Lower lobe of right lung (tissue), 2 donors: ENCODE measurements at regions not wholly inside any gene's neighbourhood (a gene's known extent, or its start where the extent isn't known, plus 50 kb on each side); places are given as distances from the start of the nearest gene placed in this dataset.

Experiments used
- ATAC-seq, 2 donors: fragments of 200-7000 bp; cut with Tn5 transposase; one replicate each; pipeline ENCODE4 v1.9.1; 2020 to 2022; ENCODE audit warnings: mild to moderate bottlenecking in 2 of 2, moderate library complexity in 2 of 2
- DNase-seq: peaks from one replicate; pipeline ENCODE4 v3.0.0-alpha.2; 2020
- H3K27ac ChIP-seq: fragments of 200-600 bp; one replicate; pipeline ENCODE4 v1.8.0; 2022
- H3K27me3 ChIP-seq: fragments of 200-600 bp; one replicate; pipeline ENCODE4 v1.8.0; 2022; ENCODE audit warnings: low read depth
- H3K36me3 ChIP-seq: fragments of 200-600 bp; one replicate; pipeline ENCODE4 v1.8.0; 2022; ENCODE audit warnings: mild to moderate bottlenecking
- H3K4me1 ChIP-seq: fragments of 200-600 bp; one replicate; pipeline ENCODE4 v1.8.0; 2022
- H3K4me3 ChIP-seq: fragments of 200-600 bp; one replicate; pipeline ENCODE4 v1.8.0; 2022; ENCODE audit warnings: mild to moderate bottlenecking
- H3K9me3 ChIP-seq: fragments of 200-600 bp; one replicate; pipeline ENCODE4 v1.8.0; 2022
- intact Hi-C: fragments of 100-400 bp; cut with DNase I; formaldehyde crosslinking; loops from one replicate; pipeline ENCODE4 v1.11.0; 2022
- TF ChIP-seq, protein P1 (sequence below): fragments of 200-600 bp; IDR thresholded peaks from one replicate; pipeline ENCODE4 v1.8.0; 2022; ENCODE audit warnings: antibody characterized with exemption, mild to moderate bottlenecking
- donor health status: DM: no; HTN: yes; CAD: no; lungs with severe emphysema.

DNA sequence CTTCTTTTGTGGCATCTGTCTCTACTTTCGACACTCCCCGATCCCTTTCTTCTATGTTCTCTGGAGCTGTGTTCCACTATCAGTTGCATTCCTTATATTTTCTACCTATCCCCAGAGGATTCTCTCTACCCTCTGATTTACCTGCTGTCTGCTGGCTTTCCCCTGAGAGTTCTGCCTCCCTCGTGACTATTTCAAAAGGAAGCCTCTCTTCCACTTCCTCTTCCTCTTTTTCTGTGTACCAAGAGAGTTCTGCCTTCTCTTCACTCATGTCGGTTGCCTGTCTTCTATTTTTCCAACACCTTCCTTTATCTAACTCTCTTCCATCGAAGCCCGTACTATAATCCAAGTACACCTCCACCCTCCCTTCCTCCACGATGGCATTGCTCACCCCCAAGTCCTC is 631.7 kb downstream of the SMARCA1 start:
- ATAC-seq (no peak), DNase-seq (no peak)
- Histone ChIP-seq H3K27ac (no peak overlapping the region), H3K9me3 (no peaks in the 10 kb centered on the region), H3K4me1 (no peaks in the 10 kb centered on the region), H3K36me3 (no peaks in the 10 kb centered on the region), H3K4me3 (no peak overlapping the region), H3K27me3 (no peaks in the 10 kb centered on the region)
- TF ChIP-seq, protein P1, sequence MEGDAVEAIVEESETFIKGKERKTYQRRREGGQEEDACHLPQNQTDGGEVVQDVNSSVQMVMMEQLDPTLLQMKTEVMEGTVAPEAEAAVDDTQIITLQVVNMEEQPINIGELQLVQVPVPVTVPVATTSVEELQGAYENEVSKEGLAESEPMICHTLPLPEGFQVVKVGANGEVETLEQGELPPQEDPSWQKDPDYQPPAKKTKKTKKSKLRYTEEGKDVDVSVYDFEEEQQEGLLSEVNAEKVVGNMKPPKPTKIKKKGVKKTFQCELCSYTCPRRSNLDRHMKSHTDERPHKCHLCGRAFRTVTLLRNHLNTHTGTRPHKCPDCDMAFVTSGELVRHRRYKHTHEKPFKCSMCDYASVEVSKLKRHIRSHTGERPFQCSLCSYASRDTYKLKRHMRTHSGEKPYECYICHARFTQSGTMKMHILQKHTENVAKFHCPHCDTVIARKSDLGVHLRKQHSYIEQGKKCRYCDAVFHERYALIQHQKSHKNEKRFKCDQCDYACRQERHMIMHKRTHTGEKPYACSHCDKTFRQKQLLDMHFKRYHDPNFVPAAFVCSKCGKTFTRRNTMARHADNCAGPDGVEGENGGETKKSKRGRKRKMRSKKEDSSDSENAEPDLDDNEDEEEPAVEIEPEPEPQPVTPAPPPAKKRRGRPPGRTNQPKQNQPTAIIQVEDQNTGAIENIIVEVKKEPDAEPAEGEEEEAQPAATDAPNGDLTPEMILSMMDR, result no peak
- intact Hi-C loops, result no loop called here

DNA sequence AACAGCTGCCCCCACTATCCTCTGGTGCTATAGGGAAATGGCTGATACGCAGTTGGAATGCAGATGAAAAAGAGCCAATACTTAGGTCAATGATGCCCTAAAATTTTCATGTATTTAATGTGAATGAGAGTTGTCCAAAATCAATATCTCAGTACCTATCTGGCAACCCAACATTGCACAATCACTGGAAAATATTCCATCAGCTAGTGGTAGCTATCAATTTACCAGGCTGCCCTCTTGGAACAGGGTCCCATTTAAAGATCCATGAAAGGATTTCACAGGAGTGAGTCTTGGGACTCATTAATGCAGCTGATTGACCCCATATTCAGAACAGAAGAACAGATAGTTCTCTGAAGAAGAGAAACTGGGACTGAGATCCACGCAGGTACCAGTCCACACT is 638.9 kb downstream of the SMARCA1 start:
- Histone ChIP-seq H3K4me1 (no peaks in the 10 kb centered on the region), H3K4me3 (no peak overlapping the region), H3K27me3 (no peaks in the 10 kb centered on the region), H3K9me3 (no peaks in the 10 kb centered on the region), H3K36me3 (no peaks in the 10 kb centered on the region), H3K27ac (no peak overlapping the region)
- ATAC-seq (no peak), DNase-seq (no peak)
- intact Hi-C loops, result no loop called here
- TF ChIP-seq, protein P1, result no peak

DNA sequence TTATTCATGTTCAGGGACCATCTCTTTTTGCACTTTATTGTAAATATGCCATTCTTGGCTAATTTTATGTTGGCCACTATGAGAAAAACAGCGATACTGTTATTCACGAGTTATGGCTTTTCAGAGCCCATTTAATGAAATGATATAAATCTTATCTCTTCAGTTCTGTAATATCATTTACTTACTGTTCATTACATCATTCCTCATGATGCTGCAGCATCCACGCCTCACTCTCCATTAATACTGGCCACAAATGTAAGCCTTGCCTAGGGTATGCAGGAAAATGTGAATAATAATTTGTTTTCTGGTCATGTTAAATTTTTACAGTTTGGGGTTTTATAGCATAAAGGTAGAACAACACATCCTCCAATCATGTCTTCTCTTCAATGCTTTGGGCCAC is 639.6 kb downstream of the SMARCA1 start:
- no peak overlapping the region for H3K27ac ChIP-seq
- H3K9me3 ChIP-seq, result no peaks in the 10 kb centered on the region
- TF ChIP-seq, protein P1, result no peak
- H3K4me3 ChIP-seq, result no peak overlapping the region
- ATAC-seq (no peak), DNase-seq (no peak)
- no peaks in the 10 kb centered on the region for H3K27me3 ChIP-seq
- no peaks in the 10 kb centered on the region for H3K36me3 ChIP-seq
- no peaks in the 10 kb centered on the region for H3K4me1 ChIP-seq
- intact Hi-C loops, result no loop called here

DNA sequence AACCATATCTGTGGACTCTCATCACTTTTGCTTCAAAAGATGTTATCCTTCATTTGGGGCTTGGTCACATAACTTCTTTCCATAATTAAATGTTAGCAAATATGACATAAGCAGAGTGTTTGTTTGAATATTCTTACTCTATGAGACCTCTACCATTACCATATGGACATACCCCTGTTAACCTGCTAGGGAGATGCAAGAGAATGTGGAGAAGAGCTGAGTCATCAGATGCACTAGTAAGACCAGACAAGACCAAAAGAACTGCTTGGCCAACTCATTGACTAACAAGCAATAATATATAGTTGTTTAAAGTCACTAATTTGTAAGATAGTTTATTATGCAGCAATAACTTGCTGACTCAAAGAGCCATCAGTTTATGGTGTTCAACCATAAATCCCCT is 652.9 kb downstream of the SMARCA1 start:
- Histone ChIP-seq H3K4me3 (no peak overlapping the region), H3K27me3 (no peaks in the 10 kb centered on the region), H3K4me1 (no peaks in the 10 kb centered on the region), H3K36me3 (no peaks in the 10 kb centered on the region), H3K27ac (no peak overlapping the region), H3K9me3 (no peaks in the 10 kb centered on the region)
- intact Hi-C loops, result no loop called here
- no peak for DNase-seq
- TF ChIP-seq, protein P1, result no peak
- ATAC-seq, result no peak

DNA sequence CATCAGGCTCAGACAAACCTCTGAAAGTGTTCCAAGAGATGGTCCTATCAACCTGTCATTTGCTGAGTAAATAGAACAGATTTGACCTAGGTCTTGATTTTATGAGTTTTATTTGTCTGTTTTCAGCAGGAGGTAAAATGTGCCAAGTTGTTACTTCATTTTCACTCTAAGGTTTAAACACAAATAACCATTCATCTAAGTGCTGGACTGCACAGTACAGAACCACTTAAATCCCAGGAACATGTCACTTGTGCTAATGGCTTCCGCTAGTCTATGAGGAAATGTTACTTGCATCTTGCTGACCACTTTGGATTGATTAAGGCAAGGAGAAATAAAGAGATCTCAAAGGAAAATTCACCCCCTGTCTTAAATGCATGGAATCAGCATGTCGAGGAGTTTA is 660.7 kb downstream of the SMARCA1 start:
- Histone ChIP-seq H3K4me1 (no peaks in the 10 kb centered on the region), H3K27me3 (no peaks in the 10 kb centered on the region), H3K4me3 (no peak overlapping the region), H3K27ac (no peak overlapping the region), H3K9me3 (no peaks in the 10 kb centered on the region), H3K36me3 (no peaks in the 10 kb centered on the region)
- intact Hi-C loops, result no loop called here
- DNase-seq (no peak), ATAC-seq (no peak)
- TF ChIP-seq, protein P1, result no peak

DNA sequence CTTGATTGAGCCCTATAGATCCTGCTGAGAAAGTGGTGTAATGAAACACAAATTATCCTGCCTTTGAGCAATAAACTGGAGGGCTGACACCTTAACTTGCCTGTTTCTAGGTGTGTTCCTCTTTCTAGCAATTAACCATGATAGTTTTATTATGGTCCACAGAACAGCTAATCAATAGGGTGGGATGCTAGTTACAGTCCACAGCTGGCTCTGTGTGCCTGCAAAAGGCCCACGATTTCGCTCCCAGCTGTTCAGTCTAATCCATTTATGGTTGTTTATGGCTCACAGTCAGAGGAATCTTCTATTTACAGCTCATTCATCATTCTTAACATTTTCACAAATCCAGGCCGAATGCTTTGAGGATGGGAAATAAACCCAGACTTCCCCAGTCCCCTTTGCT is 674.9 kb downstream of the SMARCA1 start:
- TF ChIP-seq, protein P1, result no peak
- ATAC-seq, result no peak
- intact Hi-C loops, result no loop called here
- H3K27ac ChIP-seq, result no peak overlapping the region
- H3K9me3 ChIP-seq, result no peaks in the 10 kb centered on the region
- H3K4me3 ChIP-seq, result no peak overlapping the region
- no peaks in the 10 kb centered on the region for H3K4me1 ChIP-seq
- no peaks in the 10 kb centered on the region for H3K27me3 ChIP-seq
- H3K36me3 ChIP-seq, result no peaks in the 10 kb centered on the region
- no peak for DNase-seq
